ENCODE measurements at regions not wholly inside any gene's neighbourhood (a gene's known extent, or its start where the extent isn't known, plus 50 kb on each side); places are given as distances from the start of the nearest gene placed in this dataset.
"Not testable (repeated sequence)": the region's sequence is repeated elsewhere in the genome, so short reads cannot be mapped to it uniquely, and the experiment has no call there.

DNA sequence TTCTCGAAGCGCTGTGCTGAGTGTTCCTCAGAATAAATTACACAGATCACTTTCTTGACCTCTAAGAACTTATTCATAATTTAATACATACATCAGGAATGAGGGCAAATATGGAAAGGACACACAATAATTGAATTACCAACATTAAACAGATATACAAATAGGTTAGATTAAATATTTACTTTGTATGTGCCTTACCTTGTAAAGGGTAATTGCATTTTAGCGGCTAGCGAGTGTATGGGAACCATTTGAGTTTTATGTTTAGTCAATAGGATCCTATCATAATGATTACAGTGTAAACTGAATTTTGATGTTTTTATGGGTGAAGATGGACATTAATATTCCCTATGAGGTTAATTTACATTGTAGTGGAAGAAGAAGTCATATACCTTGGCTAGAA is 1187.1 kb upstream of the WWC1 start:
- no peak for DNase-seq (ENCODE audit: low read depth in 2 of 2)

DNA sequence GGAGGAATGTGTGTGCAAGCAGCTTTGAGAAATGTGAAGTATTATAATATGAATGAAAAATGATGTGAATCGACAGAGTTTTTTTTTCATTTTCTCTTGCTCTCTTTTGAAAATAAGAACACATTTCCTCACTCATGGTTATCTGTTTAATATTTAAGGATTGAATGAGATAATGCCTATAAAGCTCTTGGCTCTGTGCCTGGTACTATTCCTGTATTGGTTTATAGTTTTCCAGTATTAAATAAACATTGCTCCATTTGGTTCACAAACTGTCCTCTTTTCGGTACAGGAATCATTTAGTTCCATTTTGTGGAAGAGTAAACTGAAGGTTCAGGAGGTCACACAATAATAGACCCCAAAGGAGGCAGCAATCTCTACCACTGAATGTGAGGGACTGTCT is 1185.5 kb upstream of the WWC1 start:
- DNase-seq (ENCODE audit: low read depth in 2 of 2) = no peak

DNA sequence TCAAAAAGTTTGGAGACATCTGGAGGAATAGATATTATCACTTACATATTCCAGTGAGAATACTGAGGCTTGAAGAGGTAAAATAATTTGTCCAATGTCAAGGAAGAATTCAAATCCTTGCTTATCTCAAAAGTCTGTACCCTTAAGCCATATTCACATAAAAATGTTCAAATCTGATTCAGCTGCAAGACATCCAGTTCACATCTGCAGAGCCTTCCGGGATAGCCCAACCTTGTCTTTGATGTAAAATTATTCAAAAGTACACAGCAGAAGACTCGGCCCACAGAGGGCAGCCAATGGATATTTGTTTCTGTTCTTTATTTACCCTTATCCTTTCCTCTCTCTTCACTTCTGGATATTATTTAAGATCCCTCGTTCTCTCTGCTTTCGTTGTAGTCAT is 1183.8 kb upstream of the WWC1 start:
- no peak for DNase-seq (ENCODE audit: low read depth in 2 of 2)

DNA sequence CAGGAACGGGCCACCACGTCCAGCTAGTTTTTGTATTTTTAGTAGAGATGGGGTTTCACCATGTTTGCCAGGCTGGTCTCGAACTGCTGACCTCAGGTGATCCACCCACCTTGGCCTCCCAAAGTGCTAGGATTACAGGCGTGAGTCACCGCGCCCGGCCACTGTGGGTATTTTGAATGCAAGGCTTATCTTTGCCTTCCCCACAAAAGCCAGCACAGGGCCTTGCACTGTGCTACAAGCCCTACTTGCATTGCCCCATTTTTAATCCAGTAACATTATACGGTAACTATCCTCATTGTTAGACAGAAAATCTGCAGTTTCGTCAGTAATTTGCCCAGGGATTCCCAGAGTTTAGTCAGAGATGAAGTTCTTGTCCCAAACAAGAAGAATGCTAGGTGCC is 1183.2 kb upstream of the WWC1 start:
- not testable (repeated sequence) for DNase-seq (ENCODE audit: low read depth in 2 of 2)

DNA sequence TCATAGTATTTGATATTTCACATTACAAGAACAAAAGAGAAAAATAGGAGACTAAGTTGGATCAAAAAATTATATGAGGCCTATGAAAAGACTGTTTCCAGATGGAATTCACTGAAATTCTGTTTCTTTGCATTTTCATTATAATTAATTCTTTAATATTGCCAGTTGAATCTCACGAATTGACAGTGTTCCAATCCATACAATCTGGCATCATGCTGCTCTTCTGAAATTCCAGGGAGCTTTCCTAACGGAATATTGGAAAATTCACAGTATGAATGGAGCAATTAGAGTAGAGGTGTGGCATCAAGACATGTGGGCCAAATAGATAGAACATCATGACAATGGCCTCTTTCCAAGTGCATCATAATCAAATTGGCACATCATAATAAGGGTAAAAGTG is 1178.9 kb upstream of the WWC1 start:
- DNase-seq (ENCODE audit: low read depth in 2 of 2) = no peak

DNA sequence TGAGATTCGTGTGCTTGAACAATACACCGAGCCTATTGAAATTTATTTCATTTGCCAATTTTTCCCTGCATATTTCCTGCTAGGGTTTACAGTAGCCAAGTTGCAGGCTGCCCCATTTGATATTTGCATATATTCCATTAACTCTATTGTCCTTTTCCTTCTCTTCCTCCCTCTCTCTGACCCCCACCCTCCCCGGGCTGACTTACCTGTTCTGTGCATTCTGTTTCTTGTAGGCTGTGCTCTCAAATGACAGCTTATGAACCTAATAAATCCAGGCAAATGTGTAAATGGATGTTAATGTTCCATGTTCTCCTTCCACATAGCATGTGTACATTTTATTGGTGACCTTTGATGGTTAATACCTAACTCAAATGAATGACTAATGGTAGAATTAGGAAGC is 1169.2 kb upstream of the WWC1 start:
- no peak for DNase-seq (ENCODE audit: low read depth in 2 of 2)

DNA sequence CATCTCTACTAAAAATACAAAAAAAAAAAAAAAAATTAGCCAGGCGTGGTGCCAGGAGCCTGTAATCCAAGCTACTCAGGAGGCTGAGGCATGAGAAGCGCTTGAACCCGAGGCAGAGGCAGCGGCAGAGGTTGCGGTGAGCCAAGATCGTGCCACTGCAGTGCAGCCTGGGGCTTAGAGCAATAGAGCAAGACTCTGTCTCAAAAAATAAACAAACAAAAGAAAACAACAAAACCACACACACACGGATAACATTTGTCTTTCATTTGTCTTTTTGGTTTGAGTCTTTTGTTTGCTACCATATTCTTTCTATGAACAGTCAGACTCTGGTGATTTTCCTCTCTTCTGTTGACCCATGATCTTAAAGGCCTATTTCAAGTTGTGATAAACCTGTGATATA is 1168.3 kb upstream of the WWC1 start:
- no peak for DNase-seq (ENCODE audit: low read depth in 2 of 2)

DNA sequence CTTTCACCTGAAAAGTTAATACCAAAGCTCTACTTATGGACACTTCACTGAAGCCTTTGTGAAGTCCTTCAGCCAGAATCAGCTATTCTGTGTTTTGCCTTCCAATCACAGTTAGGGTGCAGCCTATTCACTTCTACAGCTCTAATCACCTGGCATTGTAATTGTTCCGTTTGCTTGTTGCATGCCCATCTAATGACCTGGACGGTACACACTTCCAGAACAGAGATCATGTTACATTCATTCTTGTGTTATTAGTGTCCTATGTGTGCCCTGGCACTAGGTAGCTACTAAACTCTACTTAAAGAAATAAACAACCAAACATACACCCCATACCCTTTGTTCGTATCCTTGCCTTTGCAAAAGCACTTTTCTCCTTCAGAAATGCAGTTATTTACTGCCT is 1162.9 kb upstream of the WWC1 start:
- no peak for DNase-seq (ENCODE audit: low read depth in 2 of 2)

DNA sequence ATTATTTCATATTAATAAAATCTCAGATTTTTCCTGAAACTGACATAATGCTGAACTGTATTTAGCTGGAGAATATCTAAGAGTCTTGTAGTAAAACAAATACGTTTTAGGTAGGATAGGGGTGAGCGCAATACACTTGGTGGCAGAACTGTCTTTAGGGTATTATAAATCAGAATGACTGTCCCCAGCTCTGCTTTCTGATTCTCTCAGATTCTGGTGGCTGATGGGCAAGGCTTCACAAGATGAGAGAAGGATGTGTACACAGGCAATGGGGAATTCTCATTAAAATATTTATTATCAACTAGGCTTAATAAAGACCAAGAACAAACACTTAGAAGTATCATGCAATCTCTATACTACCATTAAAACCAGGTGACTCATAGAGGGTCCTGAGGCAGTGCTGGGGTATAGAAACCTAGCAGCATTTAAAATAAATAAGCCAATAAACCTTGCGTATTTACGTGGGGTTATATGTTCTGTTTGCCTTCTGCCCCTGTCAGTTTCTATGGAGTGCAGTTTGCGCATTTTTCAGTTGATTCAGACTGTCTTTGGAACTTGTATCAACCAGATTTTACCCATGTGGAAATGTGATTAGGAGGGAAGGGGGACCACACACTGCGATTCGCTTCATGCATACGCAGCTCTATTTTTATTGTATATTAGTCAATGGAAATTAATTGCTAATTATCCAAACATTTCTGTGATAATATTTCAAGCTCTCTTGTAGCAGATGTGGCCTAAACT is 1150.7 kb upstream of the WWC1 start:
- no peak for DNase-seq (ENCODE audit: low read depth in 2 of 2)

DNA sequence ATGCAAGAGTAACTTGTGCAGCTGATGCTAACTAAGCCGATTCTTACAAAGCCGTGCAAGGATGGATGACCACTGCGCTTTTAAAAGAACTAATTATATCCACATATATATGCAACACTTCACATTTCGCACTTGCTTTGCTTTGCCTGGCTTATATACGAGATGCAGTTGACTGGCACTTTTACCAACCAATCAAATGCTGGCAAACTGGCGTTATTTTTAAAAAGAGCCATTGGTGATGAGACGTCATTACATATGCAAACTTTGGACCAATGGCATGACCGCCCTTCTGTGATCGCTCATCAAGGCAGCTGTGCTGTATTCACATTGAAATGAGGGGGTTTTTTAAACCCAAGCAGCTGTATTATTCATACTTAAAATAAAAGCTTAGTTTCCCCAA is 1147.7 kb upstream of the WWC1 start:
- DNase-seq (ENCODE audit: low read depth in 2 of 2) = no peak

DNA sequence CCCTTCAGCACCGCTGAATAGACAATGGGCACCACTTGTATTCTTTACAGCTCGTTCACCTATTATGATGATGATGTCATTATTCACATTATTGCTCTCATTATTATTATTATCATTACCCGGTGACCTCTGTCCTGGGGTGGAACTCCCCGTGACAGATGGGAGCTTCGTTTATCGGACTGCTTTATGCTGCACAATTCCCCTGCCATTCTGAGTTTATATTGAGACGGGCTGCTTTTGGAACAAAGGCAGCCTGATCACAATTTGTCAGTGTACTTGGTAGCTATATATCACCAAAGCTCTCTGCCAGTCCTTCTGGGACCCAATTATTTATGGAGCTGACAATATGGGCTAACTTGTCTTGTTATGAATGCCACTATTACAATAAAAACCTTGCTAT is 1145.6 kb upstream of the WWC1 start:
- DNase-seq (ENCODE audit: low read depth in 2 of 2) = no peak

DNA sequence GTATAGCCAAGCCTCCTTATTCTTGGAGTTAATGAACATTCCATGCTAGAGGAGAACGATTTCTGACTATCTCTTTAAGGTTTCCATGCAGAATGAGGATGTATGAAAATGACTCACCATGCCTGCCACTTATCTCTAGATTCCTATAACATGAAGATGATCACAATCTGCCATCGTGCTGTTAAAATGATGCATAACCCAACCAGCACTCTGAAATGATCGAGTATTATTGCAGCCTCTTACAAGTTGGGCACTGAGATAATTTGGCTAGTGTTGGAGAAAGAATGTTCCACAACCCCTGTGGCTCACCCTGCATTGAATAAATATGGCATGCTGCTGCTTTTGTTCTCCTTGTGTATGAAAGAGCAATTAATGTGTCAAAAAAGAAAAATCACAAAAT is 1143.6 kb upstream of the WWC1 start:
- DNase-seq (ENCODE audit: low read depth in 2 of 2) = no peak

DNA sequence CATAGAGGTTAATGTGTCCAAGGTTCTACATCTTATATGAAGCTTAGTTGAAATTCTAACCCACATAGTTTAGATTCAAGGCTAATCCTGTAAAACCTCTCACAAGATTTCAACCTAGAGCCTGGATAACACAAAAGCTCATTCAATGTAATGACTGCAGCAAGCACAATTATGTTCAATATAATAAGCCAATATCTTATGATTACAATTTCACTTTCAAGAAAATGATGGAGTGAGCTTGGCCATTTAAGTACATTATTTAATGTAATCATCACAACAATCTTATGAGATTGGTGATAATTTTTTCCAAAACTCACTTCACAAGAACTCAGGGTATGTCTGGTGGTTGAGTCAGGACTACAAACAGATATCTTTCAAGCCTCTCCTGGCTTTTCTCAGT is 1140.8 kb upstream of the WWC1 start:
- no peak for DNase-seq (ENCODE audit: low read depth in 2 of 2)

DNA sequence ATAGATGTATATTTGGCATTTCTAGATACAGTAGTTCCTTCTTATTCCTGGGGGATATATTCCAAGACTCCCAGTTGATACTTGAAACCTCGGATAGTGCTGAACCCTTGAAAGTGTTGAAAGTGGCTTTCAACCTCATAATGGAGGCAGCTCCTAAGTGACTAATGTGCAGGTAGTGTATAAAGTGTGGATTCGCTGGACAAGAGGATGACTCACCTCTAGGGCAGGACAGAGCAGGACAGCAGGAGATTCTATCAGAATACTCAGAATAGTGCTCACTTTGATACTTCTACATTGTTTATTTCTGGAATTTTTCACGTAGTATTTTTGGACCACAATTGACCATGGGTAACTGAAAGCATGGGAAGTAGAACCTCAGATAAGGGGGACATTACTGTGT is 1138.9 kb upstream of the WWC1 start:
- DNase-seq (ENCODE audit: low read depth in 2 of 2) = no peak

DNA sequence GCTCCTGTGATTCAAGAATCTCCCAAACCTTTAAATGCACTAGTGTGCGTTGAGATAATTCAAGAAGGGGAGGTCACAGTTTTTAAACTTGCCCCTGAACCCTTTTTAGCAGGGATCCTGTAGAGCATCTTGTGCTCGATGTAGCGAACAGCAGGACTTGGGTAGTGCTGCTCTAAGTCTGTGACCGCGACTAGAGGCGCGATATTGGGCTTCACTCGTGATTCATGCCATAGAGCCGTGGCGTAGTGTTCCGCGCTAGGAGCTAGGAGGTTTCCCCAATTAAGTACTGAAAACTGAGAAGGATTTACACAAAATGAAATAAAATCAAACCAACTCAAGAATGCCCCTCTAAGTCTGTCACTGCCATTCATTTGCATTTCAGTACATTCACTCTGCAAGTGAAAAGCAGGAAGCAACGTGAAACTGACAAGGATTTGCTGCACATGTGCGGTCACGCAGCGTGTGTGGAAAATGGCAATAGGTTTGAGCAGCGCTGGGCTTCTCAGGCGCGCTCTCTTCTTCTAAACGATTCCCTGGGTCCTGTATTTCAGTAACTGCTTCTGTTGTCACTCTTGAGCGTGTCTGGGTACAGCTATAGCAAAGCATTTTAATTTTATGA is 1135.9 kb upstream of the WWC1 start:
- no peak for DNase-seq (ENCODE audit: low read depth in 2 of 2)

DNA sequence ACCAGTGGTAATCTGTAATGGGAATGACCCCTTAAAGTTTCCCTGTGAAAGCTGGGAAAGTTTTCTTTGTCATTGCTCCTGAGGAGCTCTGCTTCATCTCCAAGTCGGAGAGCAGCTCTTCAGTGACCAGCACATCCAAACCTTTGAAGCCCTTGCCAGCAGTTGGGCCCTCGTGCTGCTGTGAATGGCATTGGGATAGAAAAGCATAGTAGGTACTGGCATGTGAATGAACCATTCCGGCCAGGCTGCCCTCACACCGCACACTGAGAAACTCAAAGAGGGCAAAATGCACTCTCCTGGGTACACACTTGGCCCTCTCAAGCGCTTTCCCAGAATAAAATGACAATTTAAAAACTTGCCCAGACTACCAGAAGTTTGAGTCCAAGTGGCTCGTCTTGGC is 1135.0 kb upstream of the WWC1 start:
- no peak for DNase-seq (ENCODE audit: low read depth in 2 of 2)

DNA sequence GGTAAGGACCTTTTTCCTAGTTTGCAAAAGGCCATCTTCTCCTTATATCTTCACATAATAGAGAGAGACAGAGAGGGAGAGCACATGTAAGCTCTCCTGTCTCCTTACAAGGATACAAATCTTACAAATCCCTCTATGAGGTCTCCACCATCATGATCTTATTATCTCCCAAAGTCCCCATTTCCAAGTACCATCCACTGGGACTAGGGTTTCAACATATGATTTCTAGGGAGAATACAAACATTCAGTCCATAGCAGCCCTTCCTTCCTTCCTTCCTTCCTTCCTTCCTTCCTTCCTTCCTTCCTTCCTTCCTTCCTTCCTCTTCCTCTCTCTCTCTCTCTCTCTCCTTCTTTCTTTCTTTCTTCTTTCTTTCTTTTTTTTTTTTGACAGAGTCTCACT is 1132.9 kb upstream of the WWC1 start:
- DNase-seq (ENCODE audit: low read depth in 2 of 2) = no peak

DNA sequence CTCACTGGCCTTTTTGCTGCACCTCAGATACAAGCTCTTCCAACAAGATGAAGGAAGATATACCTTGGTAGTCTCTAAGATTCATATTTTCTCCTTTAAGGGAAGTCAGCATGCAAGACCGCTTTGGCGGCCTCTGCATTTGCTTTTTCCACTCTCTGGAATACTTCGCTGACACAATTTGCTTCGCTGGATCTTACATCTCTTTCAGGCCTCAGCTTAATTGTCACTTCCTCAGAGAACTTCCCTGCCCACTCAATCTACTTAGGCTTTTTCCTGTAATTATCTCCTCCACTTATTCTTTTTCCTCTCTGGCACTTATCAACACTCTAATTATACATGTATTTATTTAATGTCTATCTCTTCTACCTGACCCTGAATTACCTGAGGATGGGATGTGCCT is 1131.1 kb upstream of the WWC1 start:
- DNase-seq (ENCODE audit: low read depth in 2 of 2) = no peak

DNA sequence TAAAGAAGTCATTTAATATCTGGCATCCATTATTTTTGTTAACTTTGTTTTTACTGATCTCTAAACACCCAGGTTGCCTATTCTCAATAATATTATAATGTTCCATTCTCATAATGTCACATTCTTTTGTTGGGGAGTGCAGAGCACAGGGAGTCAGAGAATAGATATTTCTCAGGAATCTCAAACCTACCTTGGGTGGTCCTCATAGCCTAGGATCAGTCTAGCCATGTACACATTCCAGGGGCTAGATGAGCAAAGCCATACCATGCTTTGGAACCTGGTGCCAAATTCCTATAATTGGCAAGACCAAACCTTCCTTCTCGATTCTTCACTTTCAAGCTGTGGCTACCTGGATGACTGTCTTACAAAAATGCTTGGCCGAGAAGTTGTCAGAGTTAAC is 1124.7 kb upstream of the WWC1 start:
- no peak for DNase-seq (ENCODE audit: low read depth in 2 of 2)

DNA sequence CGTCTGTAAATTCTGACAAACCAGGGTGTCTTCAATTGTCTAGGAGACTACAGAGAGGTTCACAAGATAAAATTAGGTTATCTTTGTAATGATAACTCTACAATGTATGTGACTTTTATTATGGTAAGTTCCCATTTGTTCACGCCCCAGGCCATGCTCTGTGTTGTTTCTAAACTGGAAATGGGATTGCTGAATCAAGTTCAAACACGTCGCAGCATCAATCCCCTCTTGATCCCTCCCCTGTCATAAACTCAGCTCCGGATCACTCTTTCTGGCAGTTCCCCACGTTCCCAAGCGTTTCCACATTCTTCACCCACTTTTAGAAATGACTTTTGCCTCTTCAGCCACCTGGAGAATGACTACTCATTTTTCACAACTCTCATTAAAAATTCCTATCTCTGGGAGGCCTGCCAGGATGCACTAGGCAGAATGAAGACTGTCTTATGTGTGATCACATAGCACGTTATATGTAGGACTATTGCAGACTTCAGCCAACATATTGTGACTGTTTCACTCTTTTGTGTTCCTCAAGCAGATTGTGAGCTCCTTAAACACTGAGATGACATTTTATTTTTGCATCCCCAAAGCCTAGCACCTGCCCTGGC is 1124.2 kb upstream of the WWC1 start:
- no peak for DNase-seq (ENCODE audit: low read depth in 2 of 2)

DNA sequence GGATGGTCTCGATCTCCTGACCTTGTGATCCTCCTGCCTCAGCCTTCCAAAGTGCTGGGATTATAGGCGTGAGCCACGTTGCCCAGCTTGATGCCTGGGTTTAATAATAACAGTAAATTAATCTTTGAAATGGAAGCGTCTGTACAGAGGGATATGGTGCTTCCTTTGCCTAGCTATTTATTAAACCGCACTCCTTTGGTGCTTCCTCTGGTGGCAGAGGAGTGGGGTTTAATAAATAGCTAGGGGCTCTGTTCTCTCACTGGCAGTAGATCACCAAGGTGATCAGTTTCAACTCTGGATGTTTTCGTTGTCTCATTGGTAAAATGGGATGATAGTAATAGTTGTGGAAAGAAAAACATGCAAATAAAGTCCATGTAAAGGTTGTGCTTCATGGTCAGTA is 1122.5 kb upstream of the WWC1 start:
- DNase-seq (ENCODE audit: low read depth in 2 of 2) = no peak

DNA sequence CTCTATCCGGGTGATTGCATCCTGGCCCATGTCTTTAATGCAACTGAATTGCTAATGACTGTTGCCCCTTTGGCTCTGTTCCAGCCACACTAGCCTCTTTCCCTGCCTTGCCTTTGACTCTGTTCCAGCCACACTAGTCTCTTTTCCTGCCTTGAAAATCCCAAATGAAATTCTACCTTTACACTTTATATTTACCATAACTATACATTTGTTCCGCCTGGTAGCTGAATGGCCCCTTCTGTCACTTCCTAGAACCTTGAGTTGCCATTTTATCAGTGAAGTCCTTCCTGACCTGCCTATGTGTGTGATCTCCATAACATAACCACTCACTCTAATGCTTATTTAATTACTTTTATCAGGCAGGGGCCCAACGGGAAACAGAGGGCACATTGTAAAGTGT is 1120.4 kb upstream of the WWC1 start:
- DNase-seq (ENCODE audit: low read depth in 2 of 2) = no peak

DNA sequence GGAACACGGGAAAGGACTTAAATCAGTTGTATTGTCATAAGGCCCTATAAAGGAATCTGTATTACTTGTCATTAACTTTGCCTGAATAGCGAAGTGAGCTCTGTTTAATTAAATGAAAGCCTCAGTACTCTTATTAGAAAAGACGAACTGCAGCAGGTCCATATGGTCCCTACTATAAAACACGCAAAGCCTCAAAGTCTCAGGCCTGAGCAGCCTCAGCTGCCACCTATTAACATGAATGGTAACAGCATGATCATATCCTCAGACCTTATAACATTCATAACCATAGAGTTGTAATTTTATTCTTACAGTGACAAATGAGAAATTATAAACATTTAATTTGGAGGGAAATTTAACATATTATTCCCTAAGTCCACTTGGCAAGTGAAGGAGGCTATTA is 1113.7 kb upstream of the WWC1 start:
- DNase-seq (ENCODE audit: low read depth in 2 of 2) = no peak

DNA sequence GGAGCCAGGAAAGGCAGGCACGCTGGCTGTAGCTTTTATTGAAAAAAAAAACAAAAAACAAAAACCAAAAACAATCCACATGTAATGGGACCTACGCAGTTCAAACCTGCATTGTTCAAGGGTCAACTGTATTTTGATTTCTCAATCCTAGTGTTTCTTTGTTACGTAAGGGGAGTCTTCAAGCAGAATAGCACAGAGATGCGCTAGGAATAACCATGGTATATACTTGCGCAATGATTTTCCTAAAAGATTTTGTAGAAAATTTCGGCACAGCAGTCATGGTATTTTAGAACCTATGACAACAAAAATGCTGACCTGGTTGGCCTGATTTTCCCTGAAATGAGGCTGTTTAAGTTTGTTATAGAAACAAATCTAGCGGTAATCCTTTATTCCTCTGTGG is 1110.5 kb upstream of the WWC1 start:
- DNase-seq (ENCODE audit: low read depth in 2 of 2) = no peak

Data from stimulated activated CD4-positive, alpha-beta T cell treated with anti-CD3 and anti-CD28 coated beads, Interleukin-1b, Interleukin-23, amount 100 ng/mL, for 4 hours (primary cell).